A549 (cell line): ENCODE measurements at regions not wholly inside any gene's neighbourhood (a gene's known extent, or its start where the extent isn't known, plus 50 kb on each side); places are given as distances from the start of the nearest gene placed in this dataset.
"Not testable (repeated sequence)": the region's sequence is repeated elsewhere in the genome, so short reads cannot be mapped to it uniquely, and the experiment has no call there.

Experiments used
- ATAC-seq, 2 experiments: fragments of 200-7000 bp in 1 of 2; fragments of >200 bp in 1 of 2; cut with Nextera tagmentation in 1 of 2; cut with Tn5 transposase in 1 of 2; 3 replicates each; pipeline versions ENCODE4 v1.8.0 to v1.9.1; 2018 to 2020; ENCODE audit warnings: mild to moderate bottlenecking in 1 of 2, moderate library complexity in 1 of 2
- CTCF ChIA-PET: fragments of 300-600 bp; sonication (Branson Sonifier 250); formaldehyde crosslinking; extraction: SDS; loops from one replicate; lab custom pipeline; 2021; ENCODE audit warnings: antibody characterized with exemption, inconsistent platforms; lab: Yijun Ruan, JAX
- POLR2A ChIA-PET: fragments of 350-600 bp; formaldehyde crosslinking; extraction: SDS; loops from one replicate; lab custom pipeline; 2021; ENCODE audit warnings: antibody characterized with exemption, inconsistent platforms; lab: Yijun Ruan, JAX
- DNase-seq, 2 experiments: peaks; one replicate each; pipeline versions ENCODE4 v3.0.0 to v3.0.0-alpha.2; 2011 to 2016; ENCODE audit warnings: low read depth in 1 of 2, low spot score in 1 of 2
- FAIRE-seq: peaks from 2 replicates; lab custom pipeline; 2011; peaks lifted over from hg19 to GRCh38; lab: Jason Lieb, UNC
- H3K27ac ChIP-seq, 2 experiments: fragments of >200 bp; sonication (Bioruptor Twin); formaldehyde crosslinking; 3 replicates each; pipeline ENCODE4 v1.5.1; 2016 to 2017
- H3K4me1 ChIP-seq: fragments of >200 bp; sonication (Bioruptor Twin); formaldehyde crosslinking; 3 replicates; pipeline ENCODE4 v1.6.1; 2016
- H3K4me2 ChIP-seq: fragments of >200 bp; sonication (Bioruptor Twin); formaldehyde crosslinking; 3 replicates; pipeline ENCODE4 v1.6.1; 2016
- H3K4me3 ChIP-seq: fragments of >200 bp; sonication (Bioruptor Twin); formaldehyde crosslinking; 3 replicates; pipeline ENCODE4 v1.5.1; 2016
- H3K9me3 ChIP-seq: fragments of >200 bp; sonication (Bioruptor Twin); formaldehyde crosslinking; 3 replicates; pipeline ENCODE4 v1.6.1; 2016
- CBX2 ChIP-seq: fragments of 200-600 bp; sonication (generic); IDR thresholded peaks from 2 replicates; pipeline ENCODE4 v1.6.1; 2016; ENCODE audit warnings: low read depth, mild to moderate bottlenecking, borderline replicate concordance
- CHD4 ChIP-seq: fragments of 200-600 bp; sonication (generic); IDR thresholded peaks from 2 replicates; pipeline ENCODE4 v1.6.1; 2016; ENCODE audit warnings: antibody characterized with exemption, mild to moderate bottlenecking, borderline replicate concordance
- EHF ChIP-seq: fragments of 250-450 bp; sonication (Bioruptor Pico); IDR thresholded peaks from 2 replicates; pipeline ENCODE4 v1.5.0; 2020; ENCODE audit warnings: mild to moderate bottlenecking
- EHMT2 ChIP-seq: fragments of 200-600 bp; sonication (generic); IDR thresholded peaks from 2 replicates; pipeline ENCODE4 v1.6.1; 2016; ENCODE audit warnings: antibody characterized with exemption, low read depth, mild to moderate bottlenecking, moderate library complexity
- FOSL2 ChIP-seq, 2 experiments: fragments of 450-650 bp in 1 of 2; fragments of >200 bp in 1 of 2; sonication (Bioruptor Twin) in 1 of 2; formaldehyde crosslinking; IDR thresholded peaks; 2 replicates each; pipeline versions ENCODE4 v1.5.0 to v1.6.1; 2016 to 2020; ENCODE audit warnings: mild to moderate bottlenecking in 1 of 2, moderate library complexity in 1 of 2
- HOXA7 ChIP-seq: fragments of 250-450 bp; sonication (Bioruptor Pico); IDR thresholded peaks from 2 replicates; pipeline ENCODE4 v1.5.0; 2020; ENCODE audit warnings: mild to moderate bottlenecking, moderate library complexity
- HOXB13 ChIP-seq: fragments of 250-450 bp; sonication (Bioruptor Pico); IDR thresholded peaks from 2 replicates; pipeline ENCODE4 v1.5.0; 2020; ENCODE audit warnings: low read depth, mild to moderate bottlenecking, moderate library complexity
- JUN ChIP-seq, 2 experiments: fragments of >200 bp; sonication (Bioruptor Twin); formaldehyde crosslinking; IDR thresholded peaks; 2 replicates in 1 of 2; 3 replicates in 1 of 2; pipeline ENCODE4 v1.6.1; 2016 to 2017
- KDM1A ChIP-seq: fragments of 200-600 bp; sonication (generic); IDR thresholded peaks from 2 replicates; pipeline ENCODE4 v1.6.1; 2016; ENCODE audit warnings: low read depth, mild to moderate bottlenecking
- MAFK ChIP-seq: fragments of 450-650 bp; IDR thresholded peaks from 2 replicates; pipeline ENCODE4 v1.6.1; 2014; ENCODE audit not compliant: partially characterized antibody
- MAZ ChIP-seq: fragments of 150-350 bp; IDR thresholded peaks from 2 replicates; pipeline ENCODE4 v1.6.1; 2014; ENCODE audit warnings: antibody characterized with exemption, low read depth, low read length, borderline replicate concordance
- PHF8 ChIP-seq: fragments of 200-600 bp; sonication (generic); IDR thresholded peaks from 2 replicates; pipeline ENCODE4 v1.6.1; 2016; ENCODE audit warnings: low read depth, mild to moderate bottlenecking, antibody characterized with exemption, moderate library complexity, borderline replicate concordance
- RFX5 ChIP-seq: fragments of 450-650 bp; IDR thresholded peaks from 2 replicates; pipeline ENCODE4 v1.7.1; 2014; ENCODE audit warnings: antibody characterized with exemption, mild to moderate bottlenecking, moderate library complexity
- TP53 ChIP-seq: fragments of 250-450 bp; sonication (Bioruptor Pico); IDR thresholded peaks from 2 replicates; pipeline ENCODE4 v1.5.0; 2021; ENCODE audit warnings: mild to moderate bottlenecking, moderate library complexity
- ZC3H11A ChIP-seq: fragments of 450-650 bp; IDR thresholded peaks from 2 replicates; pipeline ENCODE4 v1.6.1; 2014; ENCODE audit warnings: antibody characterized with exemption, mild to moderate bottlenecking
- ZFP36 ChIP-seq: fragments of 450-650 bp; IDR thresholded peaks from 2 replicates; pipeline ENCODE4 v1.6.1; 2014; ENCODE audit warnings: borderline replicate concordance; ENCODE audit not compliant: partially characterized antibody
- ZNF302 ChIP-seq: fragments of 250-450 bp; sonication (Bioruptor Pico); IDR thresholded peaks from 2 replicates; pipeline ENCODE4 v1.9.0; 2021; ENCODE audit warnings: inconsistent platforms, mild to moderate bottlenecking, moderate library complexity
- ZSCAN20 ChIP-seq: fragments of 250-450 bp; sonication (Bioruptor Pico); IDR thresholded peaks from 2 replicates; pipeline ENCODE4 v1.8.0; 2022; ENCODE audit warnings: mild to moderate bottlenecking, moderate library complexity
- WGBS: methylation state at CpG from one replicate; pipeline ENCODE4 v1.1.6; 2017; ENCODE audit errors: missing lambda C conversion rate; 5-methylcytosine and 5-hydroxymethylcytosine counted together
- TF ChIP-seq, protein P1 (sequence below): fragments of >200 bp; sonication (Bioruptor Twin); formaldehyde crosslinking; IDR thresholded peaks from 2 replicates; pipeline ENCODE4 v1.6.1; 2016
- TF ChIP-seq, protein P2 (sequence below): fragments of 150-350 bp; IDR thresholded peaks from 2 replicates; pipeline ENCODE4 v1.6.1; 2014; ENCODE audit warnings: low read depth, mild to moderate bottlenecking, low read length
- TF ChIP-seq, protein P3 (sequence below): fragments of 450-650 bp; IDR thresholded peaks from 2 replicates; pipeline ENCODE4 v1.6.1; 2014; ENCODE audit warnings: antibody characterized with exemption
- TF ChIP-seq, protein P4 (sequence below): IDR thresholded peaks from 2 replicates; pipeline ENCODE4 v1.6.1; 2012

DNA sequence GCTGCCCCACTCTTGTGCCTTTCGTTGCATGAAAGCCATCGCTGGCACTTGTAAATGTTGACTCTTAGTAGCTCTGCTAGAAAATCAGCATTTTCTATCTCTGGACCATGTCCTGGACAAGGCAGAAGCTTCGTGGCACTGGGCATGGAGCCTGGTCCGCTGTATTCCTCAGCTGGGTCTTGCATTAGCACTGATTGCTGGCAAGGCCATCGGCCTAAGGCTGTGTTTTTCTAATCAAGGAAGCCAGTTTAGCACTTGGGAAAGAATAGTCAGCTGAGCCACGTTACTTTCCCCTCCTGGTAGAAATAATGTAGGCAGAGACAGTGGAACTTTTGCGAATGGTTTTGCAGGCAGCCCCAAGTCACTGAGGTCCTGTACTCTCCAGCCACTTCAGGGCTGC lies 180.2 kb upstream of the EOLA2 start:
- CTCF ChIA-PET, result interaction anchor here (0.6 kb wide), 1 partner anchor 235 kb away, joined by 3 read pairs; no protein-coding TSS in a partner anchor
- no peak for ATAC-seq
- no peak for DNase-seq
- POLR2A ChIA-PET, result no interaction called here
- TF ChIP-seq EHMT2 (no peak), PHF8 (no peak), ZFP36 (no peak), MAFK (no peak), CHD4 (no peak), ZSCAN20 (CRISPR knock-in tag) (no peak), TP53 (CRISPR knock-in tag) (no peak), EHF (CRISPR knock-in tag) (no peak)
- TF ChIP-seq, protein P1, sequence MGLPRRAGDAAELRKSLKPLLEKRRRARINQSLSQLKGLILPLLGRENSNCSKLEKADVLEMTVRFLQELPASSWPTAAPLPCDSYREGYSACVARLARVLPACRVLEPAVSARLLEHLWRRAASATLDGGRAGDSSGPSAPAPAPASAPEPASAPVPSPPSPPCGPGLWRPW, result no peak
- TF ChIP-seq, protein P2, sequence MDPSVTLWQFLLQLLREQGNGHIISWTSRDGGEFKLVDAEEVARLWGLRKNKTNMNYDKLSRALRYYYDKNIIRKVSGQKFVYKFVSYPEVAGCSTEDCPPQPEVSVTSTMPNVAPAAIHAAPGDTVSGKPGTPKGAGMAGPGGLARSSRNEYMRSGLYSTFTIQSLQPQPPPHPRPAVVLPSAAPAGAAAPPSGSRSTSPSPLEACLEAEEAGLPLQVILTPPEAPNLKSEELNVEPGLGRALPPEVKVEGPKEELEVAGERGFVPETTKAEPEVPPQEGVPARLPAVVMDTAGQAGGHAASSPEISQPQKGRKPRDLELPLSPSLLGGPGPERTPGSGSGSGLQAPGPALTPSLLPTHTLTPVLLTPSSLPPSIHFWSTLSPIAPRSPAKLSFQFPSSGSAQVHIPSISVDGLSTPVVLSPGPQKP, result no peak
- no peaks in the 10 kb centered on the region for H3K9me3 ChIP-seq
- H3K4me1 ChIP-seq, result no peaks in the 10 kb centered on the region
- H3K4me3 ChIP-seq, result no peak overlapping the region
- H3K4me2 ChIP-seq, result no peak overlapping the region
- no peak for FAIRE-seq
- H3K27ac ChIP-seq, result no peak overlapping the region
- 59% methylated on average over 7 of the region's 7 CpGs for WGBS

DNA sequence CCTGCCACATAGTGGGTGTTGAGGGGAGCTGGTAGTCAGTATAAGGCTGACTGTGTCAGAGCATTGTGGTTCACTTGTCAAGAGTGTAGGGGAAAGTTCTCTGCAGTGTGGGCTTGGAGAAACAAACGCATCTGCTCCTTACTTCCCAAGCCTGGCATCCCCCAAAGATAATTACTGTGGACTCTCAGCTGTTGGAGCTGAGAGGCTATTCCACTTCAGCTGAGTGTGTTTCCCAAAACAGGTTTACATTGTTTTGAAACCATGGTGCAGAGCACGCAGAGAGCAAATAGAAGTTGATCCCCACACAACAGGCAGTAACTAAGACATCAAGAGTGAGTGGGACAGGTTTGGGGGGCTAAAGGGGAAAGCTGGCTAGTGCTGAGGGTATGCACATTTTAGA lies 181.0 kb upstream of the EOLA2 start:
- ATAC-seq, result no peak
- Histone ChIP-seq H3K4me1 (no peaks in the 10 kb centered on the region), H3K4me2 (no peak overlapping the region), H3K4me3 (no peak overlapping the region)
- 74% methylated on average over 2 of the region's 2 CpGs for WGBS
- TF ChIP-seq, protein P3, sequence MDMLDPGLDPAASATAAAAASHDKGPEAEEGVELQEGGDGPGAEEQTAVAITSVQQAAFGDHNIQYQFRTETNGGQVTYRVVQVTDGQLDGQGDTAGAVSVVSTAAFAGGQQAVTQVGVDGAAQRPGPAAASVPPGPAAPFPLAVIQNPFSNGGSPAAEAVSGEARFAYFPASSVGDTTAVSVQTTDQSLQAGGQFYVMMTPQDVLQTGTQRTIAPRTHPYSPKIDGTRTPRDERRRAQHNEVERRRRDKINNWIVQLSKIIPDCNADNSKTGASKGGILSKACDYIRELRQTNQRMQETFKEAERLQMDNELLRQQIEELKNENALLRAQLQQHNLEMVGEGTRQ, result no peak
- TF ChIP-seq ZNF302 (CRISPR knock-in tag), result no peak
- TF ChIP-seq, all 56 proteins: peak for 0
- ChIA-PET POLR2A (no interaction called here), CTCF (no interaction called here)
- Histone ChIP-seq H3K27ac (no peak overlapping the region), H3K9me3 (no peaks in the 10 kb centered on the region)
- FAIRE-seq, result no peak
- DNase-seq, result no peak

DNA sequence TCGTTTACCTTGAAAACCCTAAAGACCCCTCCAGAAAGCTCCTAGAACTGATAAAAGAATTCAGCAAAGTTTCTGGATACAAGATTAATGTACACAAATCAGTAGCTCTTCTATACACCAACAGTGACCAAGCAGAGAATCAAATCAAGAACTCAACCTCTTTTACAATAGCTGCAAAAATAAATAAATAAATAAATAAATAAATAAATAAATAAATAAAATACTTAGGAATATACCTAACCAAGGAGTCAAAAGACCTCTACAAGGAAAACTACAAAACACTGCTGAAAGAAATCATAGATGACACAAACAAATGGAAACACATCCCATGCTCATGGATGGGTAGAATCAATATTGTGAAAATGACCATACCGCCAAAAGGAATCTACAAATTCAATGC lies 186.8 kb upstream of the EOLA2 start:
- FAIRE-seq, result not testable (repeated sequence)

DNA sequence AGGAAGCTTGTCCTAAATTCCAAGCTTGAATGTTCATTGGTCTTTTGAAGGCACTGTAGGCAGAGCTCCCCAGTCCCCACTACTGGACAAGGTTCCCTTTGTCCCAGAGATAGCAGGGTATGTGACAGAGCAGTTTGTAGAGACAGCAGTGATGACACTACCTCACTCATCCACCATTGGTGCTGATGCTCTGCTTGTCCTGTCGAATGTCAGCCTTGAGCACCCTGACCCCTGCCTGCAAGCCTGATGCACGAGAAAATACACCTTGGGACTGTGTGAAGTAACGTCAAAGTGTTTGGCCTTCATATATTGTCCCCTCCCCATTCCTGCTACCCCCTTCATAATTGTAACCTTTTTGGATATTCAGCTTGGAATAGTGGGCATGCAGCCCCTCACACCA lies 188.9 kb upstream of the EOLA2 start:
- no peak overlapping the region for H3K27ac ChIP-seq
- 59% methylated on average over 3 of the region's 3 CpGs for WGBS
- H3K4me3 ChIP-seq, result no peak overlapping the region
- ATAC-seq (0 out of 6 replicates have a peak, but pooled peaks of 1 of the 2 experiments have one; percentile 24), DNase-seq (no peak), FAIRE-seq (no peak)
- H3K4me1 ChIP-seq, result no peaks in the 10 kb centered on the region
- H3K4me2 ChIP-seq, result no peak overlapping the region
- ChIA-PET CTCF (no interaction called here), POLR2A (no interaction called here)
- TF ChIP-seq EHMT2, result no peak
- H3K9me3 ChIP-seq, result no peaks in the 10 kb centered on the region

More for the DNA sequence above, 186.8 kb upstream of the EOLA2 start:
- H3K9me3 ChIP-seq, H3K4me3 ChIP-seq, ATAC-seq, CTCF ChIA-PET, DNase-seq, H3K4me1 ChIP-seq, H3K4me2 ChIP-seq, POLR2A ChIA-PET, H3K27ac ChIP-seq: not testable (repeated sequence)
- WGBS, result 87% methylated on average over 2 of the region's 2 CpGs
- TF ChIP-seq ZC3H11A, result peak; percentile 52

DNA sequence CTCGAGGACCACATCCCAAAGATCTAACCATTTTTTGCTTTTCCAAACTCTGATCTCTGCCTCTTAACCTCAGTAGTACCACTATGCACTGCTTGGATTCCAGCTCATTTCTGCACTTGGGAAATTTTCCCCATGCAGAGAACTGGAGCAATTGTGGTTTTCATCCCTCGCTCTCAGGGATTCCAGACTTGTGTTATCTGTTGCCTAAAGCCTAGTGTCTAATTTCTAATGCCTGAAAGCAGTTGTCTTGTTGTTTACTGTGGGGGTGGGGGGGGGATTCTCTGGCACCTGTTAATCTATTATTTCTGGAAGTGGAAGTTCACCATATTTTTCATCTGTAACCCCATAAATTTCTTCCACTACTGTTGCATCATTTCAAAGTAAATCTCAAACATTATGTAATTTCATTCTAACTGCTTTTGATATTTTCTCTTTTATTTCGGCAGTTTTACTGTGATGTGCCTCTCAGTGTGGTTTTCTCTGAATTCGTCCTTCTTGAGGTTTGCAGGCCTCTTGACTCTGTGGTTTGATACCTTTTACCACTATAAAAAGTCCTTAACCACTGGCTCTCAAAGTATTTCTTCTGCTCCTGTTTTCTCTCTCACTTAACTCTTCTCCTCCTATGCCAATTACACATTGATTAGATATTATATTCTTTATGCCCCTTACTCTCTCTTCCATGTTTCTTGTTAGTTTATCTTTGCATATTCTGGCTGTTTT lies 205.6 kb upstream of the EOLA2 start:
- DNase-seq (no peak), ATAC-seq (no peak), FAIRE-seq (peak; percentile 51)
- ChIA-PET POLR2A (no interaction called here), CTCF (interaction anchor here (0.6 kb wide), 1 partner anchor 222 kb away, joined by 3 read pairs; no protein-coding TSS in a partner anchor)
- WGBS, result 47% methylated on average over 4 of the region's 4 CpGs
- Histone ChIP-seq H3K4me1 (no peaks in the 10 kb centered on the region), H3K9me3 (no peaks in the 10 kb centered on the region), H3K27ac (no peak overlapping the region), H3K4me3 (no peak overlapping the region), H3K4me2 (no peak overlapping the region)
- TF ChIP-seq KDM1A (no peak), MAZ (no peak), ZSCAN20 (CRISPR knock-in tag) (no peak), RFX5 (no peak), HOXA7 (CRISPR knock-in tag) (no peak), HOXB13 (no peak), JUN (IDR thresholded peaks at IDR 0.05) (no peak), CBX2 (no peak), FOSL2 (IDR thresholded peaks at IDR 0.05) (no peak), FOSL2 (CRISPR knock-in tag; IDR thresholded peaks at IDR 0.05) (no peak)
- TF ChIP-seq, protein P1, result no peak
- TF ChIP-seq, protein P4, sequence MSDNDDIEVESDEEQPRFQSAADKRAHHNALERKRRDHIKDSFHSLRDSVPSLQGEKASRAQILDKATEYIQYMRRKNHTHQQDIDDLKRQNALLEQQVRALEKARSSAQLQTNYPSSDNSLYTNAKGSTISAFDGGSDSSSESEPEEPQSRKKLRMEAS, result no peak
- TF ChIP-seq, all 56 proteins: peak for 0
